ENCODE measurements at regions not wholly inside any gene's neighbourhood (a gene's known extent, or its start where the extent isn't known, plus 50 kb on each side); places are given as distances from the start of the nearest gene placed in this dataset.
"Not testable (repeated sequence)": the region's sequence is repeated elsewhere in the genome, so short reads cannot be mapped to it uniquely, and the experiment has no call there.

- no peak for DNase-seq
Measured at GRCh38 chr11:13137844-13138301, 128.8 kb downstream of the RASSF10 start.

DNA sequence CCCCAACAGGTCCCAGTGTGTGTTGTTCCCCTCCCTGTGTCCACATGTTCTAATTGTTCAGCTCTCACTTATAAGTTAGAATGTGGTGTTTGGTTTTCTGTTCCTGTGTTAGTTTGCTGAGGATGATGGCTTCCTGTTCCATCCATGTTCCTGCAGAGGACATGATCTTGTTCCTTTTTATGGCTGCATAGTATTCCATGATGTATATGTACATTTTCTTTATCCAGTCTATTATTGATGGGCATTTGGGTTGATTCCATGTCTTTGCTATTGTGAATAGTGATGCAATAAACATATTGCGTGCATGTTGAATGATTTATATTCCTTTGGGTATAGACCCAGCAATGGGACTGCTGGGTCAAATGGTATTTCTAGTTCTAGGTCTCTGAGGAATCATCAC is 130.0 kb downstream of the RASSF10 start:
- DNase-seq, result not testable (repeated sequence)

DNA sequence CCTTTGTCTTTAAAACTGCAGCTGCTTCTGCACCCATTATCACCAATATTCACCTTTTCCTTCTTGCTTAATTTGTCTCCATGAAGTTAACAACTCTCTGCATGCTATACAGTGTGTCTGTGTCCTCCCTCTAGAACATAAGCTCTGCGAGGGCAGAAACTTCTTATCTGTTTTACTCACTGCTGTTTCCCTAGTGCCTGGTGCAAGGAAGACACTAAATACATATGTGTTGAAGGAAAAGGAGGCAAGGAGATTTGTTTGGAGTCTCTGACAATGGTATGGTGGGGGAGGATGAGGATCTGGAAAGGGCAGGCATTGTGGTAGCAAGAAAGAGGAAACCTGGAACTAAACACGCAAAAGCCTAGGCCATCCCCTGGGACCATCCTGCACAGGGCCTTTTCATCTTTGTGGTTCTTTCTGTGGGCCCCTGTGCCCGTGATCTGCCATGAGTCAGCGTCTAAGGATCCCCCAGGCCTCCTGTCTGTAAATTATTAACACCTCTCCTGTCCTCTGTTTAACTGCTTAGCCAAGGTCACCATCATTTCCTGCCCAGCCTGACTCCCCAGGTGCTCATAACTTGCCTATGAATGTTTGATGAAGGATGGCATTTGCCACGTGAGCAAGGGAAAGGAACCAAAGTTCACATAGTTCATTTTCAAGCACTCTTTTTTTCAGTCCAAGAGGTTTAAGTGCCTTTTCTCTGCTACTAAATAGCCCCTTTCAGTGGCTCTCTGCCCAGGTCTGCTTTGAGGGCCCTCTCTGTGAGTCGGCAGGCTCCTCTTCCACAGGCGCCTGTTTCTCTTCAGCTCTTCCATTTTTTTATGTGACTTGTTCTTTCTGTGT is 131.1 kb downstream of the RASSF10 start:
- no peak for DNase-seq

DNA sequence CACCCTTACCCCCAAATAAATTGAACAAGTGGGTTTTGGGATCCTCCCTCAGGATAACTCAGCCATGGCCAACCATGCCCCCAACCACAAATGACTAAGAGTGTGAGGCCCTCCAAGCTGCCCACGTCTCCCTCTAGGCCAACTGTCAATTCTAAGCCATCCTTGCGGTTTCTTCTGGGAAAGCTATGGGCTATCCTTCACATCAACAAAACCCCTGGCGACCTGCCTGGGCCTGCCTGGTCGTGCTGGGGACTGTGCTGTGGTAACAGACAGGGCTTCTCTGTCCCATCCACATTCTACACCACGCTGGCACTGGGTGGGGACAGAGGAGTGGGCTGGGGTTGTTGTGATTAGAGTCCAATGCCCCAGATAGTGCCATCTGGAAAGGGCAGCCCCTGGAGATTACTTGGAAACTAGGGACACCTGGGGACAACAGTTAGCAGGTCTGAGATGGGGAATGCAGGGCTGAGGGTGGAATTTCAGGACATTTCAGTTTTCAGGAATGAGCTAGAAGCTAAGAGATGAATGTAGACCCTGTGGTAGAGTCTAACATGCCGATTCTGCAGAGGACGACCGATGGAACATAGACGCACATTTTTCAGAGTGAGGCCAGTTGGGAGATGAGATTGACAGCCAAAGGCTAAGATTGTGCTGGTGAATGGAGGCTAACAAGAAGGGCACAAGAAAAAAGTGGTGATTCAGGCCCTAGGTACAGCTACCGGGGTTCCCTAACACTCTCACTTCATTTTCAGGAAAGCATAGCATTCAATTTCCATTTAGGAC is 131.9 kb downstream of the RASSF10 start:
- no peak for DNase-seq

DNA sequence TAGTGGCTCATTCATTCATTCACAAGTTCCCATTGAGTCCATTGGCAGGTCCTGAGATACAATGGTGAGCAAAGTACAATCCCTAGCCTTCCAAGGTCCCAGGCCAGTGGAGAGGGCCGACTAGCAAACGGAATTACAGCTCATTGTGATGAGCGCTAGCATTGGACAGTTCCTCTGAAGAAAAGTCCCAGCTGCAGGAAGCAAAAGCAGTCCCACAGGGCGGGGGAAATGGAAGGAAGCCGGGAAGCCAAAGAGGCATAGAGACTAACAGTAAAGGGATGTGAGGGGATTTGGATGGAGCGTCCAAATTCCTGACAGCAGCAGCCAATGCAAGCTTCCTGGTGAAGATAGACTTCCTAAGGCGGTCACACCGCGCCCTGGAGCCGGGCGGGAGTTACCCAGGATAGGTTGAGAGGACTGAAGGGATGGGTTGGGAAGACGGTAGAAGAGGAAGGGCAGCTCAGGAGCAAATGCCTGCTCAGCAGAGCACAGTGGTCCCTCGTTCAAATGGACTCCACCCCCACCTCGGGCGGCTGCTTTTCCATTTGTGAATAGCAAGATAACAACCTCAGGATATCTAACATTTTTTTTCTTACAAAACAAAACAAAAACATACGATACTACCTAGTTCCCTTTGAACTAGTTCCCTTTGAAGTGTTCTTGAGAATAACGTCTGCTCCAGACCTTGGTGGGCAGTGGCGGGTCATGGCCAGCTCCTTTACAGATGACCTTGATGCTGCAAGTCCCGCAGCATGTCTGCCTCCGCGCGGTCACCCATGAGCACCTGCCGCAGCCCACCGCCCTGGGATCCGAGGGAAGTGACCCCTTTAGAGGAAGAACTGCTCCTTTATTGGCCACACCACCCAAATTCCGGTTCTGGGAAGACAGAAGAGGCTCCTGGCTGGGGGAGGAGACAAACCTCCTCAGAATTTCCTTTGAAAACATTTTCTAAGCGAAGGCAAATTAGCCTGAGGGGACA is 132.9 kb downstream of the RASSF10 start:
- no peak for DNase-seq

- DNase-seq, result no peak
Measured at GRCh38 chr11:13143486-13144297, 133.9 kb upstream of the BMAL1 start.

DNA sequence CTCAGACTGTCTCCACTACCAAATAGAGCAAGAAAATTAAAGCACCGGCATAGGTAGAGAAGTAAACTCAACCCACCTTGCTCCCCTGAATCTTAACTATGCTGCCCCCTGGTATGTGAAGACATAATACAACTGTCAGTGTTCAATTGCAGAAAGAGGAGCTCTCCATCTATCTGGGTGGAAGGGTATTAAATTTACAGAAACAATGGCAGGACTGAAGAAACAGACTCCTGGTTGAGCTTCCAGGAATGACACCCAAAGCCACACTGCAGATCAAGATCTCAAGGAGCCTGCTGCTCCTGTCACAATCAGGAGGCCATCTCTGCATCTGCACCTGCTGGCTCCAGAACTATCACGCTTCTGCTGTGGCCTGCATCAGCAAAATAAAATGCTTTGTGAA is 132.1 kb upstream of the BMAL1 start:
- DNase-seq, result no peak

DNA sequence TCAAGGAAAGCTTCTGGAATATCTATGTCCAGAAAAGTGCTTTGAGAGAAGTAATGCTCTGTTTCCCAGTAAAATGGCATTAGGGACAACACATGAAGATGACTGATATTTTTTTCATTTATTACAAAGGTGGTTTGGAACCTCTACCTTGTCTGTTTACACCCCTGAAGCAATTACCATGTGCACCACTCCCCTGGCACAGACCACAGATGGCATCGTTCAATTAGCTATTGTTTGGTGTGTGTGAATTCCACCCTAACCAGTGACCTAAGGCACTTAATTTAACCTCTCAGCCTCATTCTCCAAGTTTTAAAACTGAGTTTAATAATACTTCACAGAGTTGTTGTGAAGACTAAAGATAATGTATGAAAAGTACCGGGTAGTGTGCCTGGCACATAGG is 127.6 kb upstream of the BMAL1 start:
- DNase-seq, result no peak

DNA sequence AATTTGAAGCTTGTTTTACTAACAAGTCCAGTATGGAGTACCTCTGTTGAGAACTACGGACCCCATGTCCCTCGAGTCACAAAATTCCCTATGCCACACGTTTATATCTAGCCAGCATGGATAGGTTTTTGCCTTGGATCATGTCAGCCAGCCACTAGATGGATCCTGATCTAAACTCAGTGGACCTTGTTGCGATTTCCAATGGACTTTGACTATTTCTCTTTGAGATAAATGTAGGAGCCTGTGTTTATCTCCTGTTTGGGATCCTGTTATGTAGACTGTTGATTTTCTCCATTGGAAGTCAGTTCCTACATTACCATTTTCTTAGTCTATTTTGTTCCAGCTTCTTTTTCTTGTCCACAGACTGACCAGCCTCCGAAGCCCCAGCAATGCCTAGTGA is 127.1 kb upstream of the BMAL1 start:
- no peak for DNase-seq

DNA sequence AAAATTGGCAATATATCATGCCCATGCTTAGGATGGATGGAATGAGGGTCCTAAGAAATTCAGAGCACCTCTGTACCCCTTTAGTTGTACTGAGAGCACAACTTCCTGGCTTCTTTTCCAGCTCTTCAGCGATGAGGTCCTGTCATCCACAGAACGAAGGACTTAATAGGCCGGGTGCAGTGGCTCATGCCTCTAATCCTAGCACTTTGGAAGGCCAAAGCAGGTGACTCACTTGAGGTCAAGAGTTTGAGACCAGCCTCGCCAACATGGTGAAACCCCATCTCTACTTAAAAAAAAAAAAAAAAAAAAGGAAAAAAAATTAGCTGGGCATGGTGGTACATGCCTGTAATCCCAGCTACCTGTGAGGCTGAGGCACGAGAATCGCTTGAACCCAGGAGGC is 125.3 kb upstream of the BMAL1 start:
- DNase-seq, result no peak

DNA sequence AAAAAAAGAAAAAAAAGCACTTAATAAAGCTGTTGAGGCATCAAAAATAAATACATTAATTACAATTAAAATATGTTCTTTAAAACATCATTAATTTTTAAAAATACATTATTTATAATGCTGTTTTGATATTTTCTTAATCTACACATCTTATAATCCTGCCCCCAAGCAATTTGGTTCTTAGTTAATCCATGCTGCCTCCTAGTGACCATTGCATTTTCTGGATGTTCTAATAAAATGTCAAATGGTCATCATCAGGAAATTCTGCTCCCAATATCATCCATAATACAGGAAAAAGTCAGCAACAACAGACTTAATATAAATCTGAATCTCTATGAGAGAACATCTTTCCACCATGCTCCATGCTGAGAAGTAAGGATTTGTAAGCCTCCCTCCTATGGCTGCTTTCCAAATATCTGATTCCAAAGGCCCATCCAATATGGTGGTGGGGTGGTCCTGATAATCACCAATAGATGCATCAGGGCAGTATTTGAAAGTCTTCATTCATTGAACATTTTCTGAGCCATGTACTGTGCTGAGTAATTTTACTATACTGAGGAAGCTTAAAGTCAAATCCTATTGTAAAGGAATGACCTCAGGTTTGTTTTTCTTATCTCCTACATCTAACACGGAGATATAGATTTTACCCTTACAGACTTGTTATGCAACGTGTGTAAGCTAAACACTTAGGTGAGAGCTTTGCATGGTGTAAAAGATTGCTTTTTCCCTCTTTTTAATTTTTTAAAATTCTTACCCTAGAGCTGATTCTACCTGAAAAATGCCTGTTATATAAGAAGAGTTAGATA is 124.7 kb upstream of the BMAL1 start:
- no peak for DNase-seq

DNA sequence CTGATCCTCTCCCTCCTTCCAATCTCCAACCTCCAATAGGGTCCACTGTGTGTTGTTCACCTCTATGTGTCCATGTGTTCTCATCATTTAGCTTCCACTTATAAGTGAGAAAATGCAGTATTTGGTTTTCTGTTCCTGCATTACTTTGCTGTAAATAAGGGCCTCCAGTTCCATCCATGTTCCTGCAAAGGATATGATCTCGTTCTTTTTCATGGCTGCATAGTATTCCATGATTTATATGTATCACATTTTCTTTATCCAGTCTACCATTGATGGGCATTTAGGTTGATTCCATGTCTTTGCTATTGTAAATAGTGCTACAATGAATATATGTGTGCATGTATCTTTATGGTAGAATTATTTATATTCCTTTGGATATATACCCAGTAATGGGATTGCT is 123.2 kb upstream of the BMAL1 start:
- not testable (repeated sequence) for DNase-seq

GRCh38 chr11:13160346-13160745 is 117.2 kb upstream of the BMAL1 start:
- no peak for DNase-seq

DNA sequence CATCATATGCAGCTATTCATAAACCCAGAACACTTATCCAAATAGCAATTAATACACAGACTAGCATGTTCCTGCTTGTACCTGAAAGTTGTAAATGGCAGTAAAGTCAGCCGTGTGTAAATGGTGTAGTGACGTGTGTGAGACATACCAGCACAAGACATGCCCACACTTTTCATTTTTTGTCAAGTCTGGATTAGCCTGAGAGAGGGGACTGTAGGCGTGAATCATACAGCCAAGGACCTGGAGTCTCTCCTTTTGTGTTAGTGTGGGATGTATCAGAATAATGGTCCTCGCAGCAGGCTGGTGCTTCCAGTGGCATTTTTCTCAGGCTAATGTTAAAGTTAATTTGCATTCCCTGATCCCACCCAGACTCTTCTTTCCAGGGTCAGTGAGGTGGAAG is 116.8 kb upstream of the BMAL1 start:
- DNase-seq, result no peak

DNA sequence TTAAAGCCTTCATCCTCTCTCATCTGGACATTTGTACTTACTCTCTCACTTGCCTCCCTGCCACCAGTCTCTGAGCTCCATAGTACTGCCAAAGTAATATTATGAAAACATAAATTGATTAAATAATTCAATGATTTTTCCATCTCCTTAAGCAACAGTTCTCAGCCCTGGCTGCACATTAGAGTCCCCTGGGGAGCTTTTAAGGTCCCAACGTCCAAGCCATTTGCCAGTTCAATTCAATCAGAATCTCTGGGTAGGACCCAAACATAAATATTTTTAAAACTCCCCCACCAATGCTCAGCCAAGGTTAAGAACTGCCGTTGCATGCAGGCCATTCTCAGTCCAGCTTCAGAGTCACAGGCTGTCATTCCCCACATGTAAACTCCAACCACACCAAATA is 114.4 kb upstream of the BMAL1 start:
- DNase-seq, result no peak

DNA sequence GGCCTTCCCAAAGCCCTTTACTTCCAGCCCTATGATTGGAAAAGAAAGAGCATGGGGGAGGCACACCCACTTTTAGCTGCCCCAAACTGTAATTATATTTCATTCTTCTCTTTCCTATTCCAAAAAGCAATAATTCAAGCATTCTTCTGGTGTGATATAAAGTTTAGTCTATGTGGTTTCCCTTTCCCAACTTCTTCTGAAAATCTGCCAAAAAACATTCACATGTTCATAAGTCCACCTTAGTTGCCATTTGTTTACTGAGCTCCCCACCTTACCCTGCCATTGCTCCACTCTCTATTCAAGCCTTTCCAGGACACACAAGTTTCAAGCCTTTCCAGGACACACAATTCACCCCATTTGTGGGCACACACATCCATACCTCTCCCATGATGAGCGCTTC is 111.6 kb upstream of the BMAL1 start:
- DNase-seq, result no peak

DNA sequence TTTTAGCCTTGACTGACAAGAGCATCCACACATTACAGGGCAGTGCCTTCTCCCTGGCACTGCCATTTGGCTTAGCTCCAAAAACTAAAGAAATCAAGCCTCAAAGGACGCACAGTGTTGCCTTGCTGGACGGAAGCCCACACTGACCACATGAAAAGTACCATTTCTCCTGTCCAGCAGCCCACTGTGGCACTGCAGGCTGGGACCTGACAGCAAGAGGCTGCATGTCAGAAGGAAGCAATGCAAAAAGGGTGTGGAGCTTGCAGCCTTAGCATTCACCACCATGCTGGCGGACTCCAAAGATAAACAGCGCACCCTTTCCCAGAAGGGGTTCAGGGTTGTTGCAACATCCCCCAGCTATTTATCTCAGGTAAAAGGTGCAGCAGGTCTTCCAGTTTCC is 109.3 kb upstream of the BMAL1 start:
- no peak for DNase-seq

GRCh38 chr11:13169709-13170108 is 107.9 kb upstream of the BMAL1 start:
- DNase-seq, result no peak

DNA sequence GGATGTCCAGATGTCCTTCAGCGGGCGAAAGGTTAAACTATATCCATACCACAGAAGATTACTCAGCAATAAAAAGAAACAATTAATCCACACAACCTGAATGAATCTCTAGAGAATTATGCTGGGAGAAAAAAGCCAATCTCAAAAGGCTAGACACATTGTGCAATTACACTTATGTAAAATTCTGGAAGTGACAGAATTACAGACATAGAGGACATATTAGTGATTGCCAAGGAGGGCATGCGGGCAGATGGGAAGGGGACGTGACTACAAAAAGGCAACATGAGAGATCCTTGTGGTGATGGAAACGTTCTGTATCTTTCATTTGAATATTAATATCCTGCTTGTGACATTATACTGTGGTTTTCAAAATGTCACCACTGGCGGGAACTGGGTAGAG is 103.5 kb upstream of the BMAL1 start:
- DNase-seq, result no peak

GRCh38 chr11:13183094-13183825 is 94.3 kb upstream of the BMAL1 start:
- no peak for DNase-seq

DNA sequence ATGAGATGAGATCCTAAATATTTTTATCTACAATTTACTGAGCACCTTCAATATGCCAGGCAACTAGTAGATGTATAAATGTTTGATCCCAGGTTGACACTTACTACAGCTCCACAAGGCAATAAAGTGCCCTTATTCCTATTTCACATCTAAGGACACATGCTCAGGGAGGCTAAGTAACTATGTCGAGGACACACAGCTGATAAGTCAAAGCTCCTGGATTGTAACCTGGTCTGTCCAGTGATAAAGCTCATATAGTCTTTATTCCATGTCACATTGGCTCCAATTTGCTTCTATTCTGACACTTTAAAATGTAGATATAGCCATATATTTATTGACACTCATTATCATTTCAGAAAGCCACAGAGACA is 93.8 kb upstream of the BMAL1 start:
- DNase-seq, result no peak

All from activated CD8-positive, alpha-beta memory T cell treated with anti-CD3 and anti-CD28 coated beads, Interleukin-2, amount 50 U/mL, for 4 hours (primary cell).